Thyroid gland (tissue), 4 donors: ENCODE measurements at regions not wholly inside any gene's neighbourhood (a gene's known extent, or its start where the extent isn't known, plus 50 kb on each side); places are given as distances from the start of the nearest gene placed in this dataset.

Source experiments
- DNase-seq, 2 donors: peaks; one replicate each; pipeline ENCODE4 v3.0.0-alpha.2; 2019
- H3K27ac ChIP-seq, 3 donors: fragments of 200-600 bp; sonication (generic); 1 replicate in 2 of 3; 2 replicates in 1 of 3; pipeline ENCODE4 v1.5.1; 2016 to 2019; ENCODE audit warnings: mild to moderate bottlenecking in 1 of 3, moderate library complexity in 1 of 3
- H3K27me3 ChIP-seq: fragments of 200-600 bp; sonication (generic); one replicate; pipeline ENCODE4 v1.5.1; 2019
- H3K36me3 ChIP-seq, 2 donors: fragments of 200-600 bp; sonication (generic); one replicate each; pipeline ENCODE4 v1.5.1; 2016 to 2019
- H3K4me1 ChIP-seq, 2 donors: fragments of 200-600 bp; sonication (generic); one replicate each; pipeline ENCODE4 v1.5.1; 2017 to 2019
- H3K4me3 ChIP-seq, 3 donors: fragments of 200-600 bp; sonication (generic); replicated peaks in 1 of 3; 1 replicate in 2 of 3; 2 replicates in 1 of 3; pipeline ENCODE4 v1.5.1; 2016; ENCODE audit warnings: mild to moderate bottlenecking in 1 of 3
- H3K9me3 ChIP-seq: fragments of 200-600 bp; sonication (generic); one replicate; pipeline ENCODE4 v1.5.1; 2017
- CTCF ChIP-seq, 6 experiments: fragments of 200-600 bp in 3 of 6; fragments of 450-650 bp in 3 of 6; sonication (generic) in 3 of 6; IDR thresholded peaks; one replicate each; pipeline ENCODE4 v1.5.1; 2016 to 2019; ENCODE audit warnings: antibody characterized with exemption in 6 of 6, mild to moderate bottlenecking in 2 of 6, inconsistent platforms in 1 of 6, moderate library complexity in 1 of 6
- POLR2A ChIP-seq, 2 donors: fragments of 450-650 bp; IDR thresholded peaks; one replicate each; pipeline ENCODE4 v1.6.1; 2017; ENCODE audit warnings: antibody characterized with exemption in 2 of 2, mild to moderate bottlenecking in 2 of 2, moderate library complexity in 1 of 2
- WGBS, 2 donors: methylation state at CpG; one replicate each; pipeline ENCODE4 v1.1.5; 2017; 5-methylcytosine and 5-hydroxymethylcytosine counted together
- intact Hi-C: fragments of 100-400 bp; cut with DNase I; formaldehyde crosslinking; loops from one replicate; pipeline ENCODE4 v1.15.1; 2023

GRCh38 chr3:76501315-76501714, 538.6 kb upstream of the ROBO2 start:
- no peak overlapping the region for H3K4me3 ChIP-seq
- no peaks in the 10 kb centered on the region for H3K27me3 ChIP-seq
- H3K9me3 ChIP-seq, result no peaks in the 10 kb centered on the region
- H3K4me1 ChIP-seq, result no peaks in the 10 kb centered on the region
- H3K36me3 ChIP-seq, result no peaks in the 10 kb centered on the region
- no peak for DNase-seq
- no peak for TF ChIP-seq POLR2A (IDR thresholded peaks at IDR 0.05)
- TF ChIP-seq CTCF (IDR thresholded peaks at IDR 0.05), result no peak
- intact Hi-C loops, result no loop called here
- WGBS, 2 donors, result 66 to 73% methylated on average over 1 of the region's 1 CpG
- no peak overlapping the region for H3K27ac ChIP-seq

- intact Hi-C loops, result no loop called here
- TF ChIP-seq CTCF (IDR thresholded peaks at IDR 0.05) (no peak), POLR2A (IDR thresholded peaks at IDR 0.05) (no peak)
- Histone ChIP-seq H3K9me3 (no peaks in the 10 kb centered on the region), H3K4me3 (no peak overlapping the region), H3K36me3 (no peaks in the 10 kb centered on the region), H3K4me1 (no peaks in the 10 kb centered on the region), H3K27ac (no peak overlapping the region), H3K27me3 (no peaks in the 10 kb centered on the region)
- no peak for DNase-seq
Measured at GRCh38 chr3:76502076-76502475, 537.8 kb upstream of the ROBO2 start.

DNA sequence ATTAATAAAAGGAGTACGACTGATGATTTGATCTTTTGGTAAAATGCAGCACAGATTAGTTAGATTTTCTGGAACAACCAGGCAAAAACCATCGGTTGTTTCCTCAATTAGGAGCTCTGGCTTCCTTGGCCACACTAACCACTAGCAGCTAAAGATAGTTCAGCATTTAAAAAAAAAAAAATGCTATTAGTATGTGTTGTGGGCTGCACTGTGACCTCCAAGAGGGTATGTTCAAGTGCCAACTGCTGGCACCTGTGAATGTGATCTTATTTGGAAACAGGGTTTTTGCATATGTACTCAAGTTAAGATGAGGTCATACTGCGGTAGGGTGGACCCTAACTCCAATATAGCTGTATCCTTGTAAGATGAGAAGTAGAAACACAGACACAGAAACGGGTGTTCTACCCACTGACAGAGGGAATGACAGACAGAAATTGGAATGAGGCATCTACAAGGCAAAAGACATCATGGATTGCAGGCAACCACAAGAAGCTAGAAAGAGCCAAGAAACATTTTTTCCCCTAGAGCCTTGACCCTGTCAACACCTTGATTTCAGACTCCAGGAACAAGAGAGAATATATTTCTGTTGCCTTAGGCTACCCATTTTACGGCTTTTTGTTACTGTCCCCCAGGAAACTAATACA, 534.6 kb upstream of the ROBO2 start:
- intact Hi-C loops, result no loop called here
- H3K9me3 ChIP-seq, result no peaks in the 10 kb centered on the region
- no peak overlapping the region for H3K4me3 ChIP-seq
- no peaks in the 10 kb centered on the region for H3K36me3 ChIP-seq
- DNase-seq, result no peak
- H3K4me1 ChIP-seq, result no peaks in the 10 kb centered on the region
- no peak overlapping the region for H3K27ac ChIP-seq
- TF ChIP-seq CTCF (IDR thresholded peaks at IDR 0.05), result no peak
- no peak for TF ChIP-seq POLR2A (IDR thresholded peaks at IDR 0.05)
- H3K27me3 ChIP-seq, result no peaks in the 10 kb centered on the region
- WGBS, 2 donors, result 84 to 87% methylated on average over 5 of the region's 5 CpGs

- WGBS, 2 donors, result 36 to 38% methylated on average over 9 of the region's 9 CpGs
- intact Hi-C loops, result no loop called here
- DNase-seq, result peak; percentile 21 to 45
- no peaks in the 10 kb centered on the region for H3K36me3 ChIP-seq
- H3K27me3 ChIP-seq, result no peaks in the 10 kb centered on the region
- H3K4me1 ChIP-seq, result no peaks in the 10 kb centered on the region
- TF ChIP-seq CTCF (IDR thresholded peaks at IDR 0.05), result no peak
- TF ChIP-seq POLR2A (IDR thresholded peaks at IDR 0.05), result no peak
- no peak overlapping the region for H3K27ac ChIP-seq
- no peaks in the 10 kb centered on the region for H3K9me3 ChIP-seq
- H3K4me3 ChIP-seq, result no peak overlapping the region
Measured at GRCh38 chr3:76509179-76509830, 530.6 kb upstream of the ROBO2 start.

DNA sequence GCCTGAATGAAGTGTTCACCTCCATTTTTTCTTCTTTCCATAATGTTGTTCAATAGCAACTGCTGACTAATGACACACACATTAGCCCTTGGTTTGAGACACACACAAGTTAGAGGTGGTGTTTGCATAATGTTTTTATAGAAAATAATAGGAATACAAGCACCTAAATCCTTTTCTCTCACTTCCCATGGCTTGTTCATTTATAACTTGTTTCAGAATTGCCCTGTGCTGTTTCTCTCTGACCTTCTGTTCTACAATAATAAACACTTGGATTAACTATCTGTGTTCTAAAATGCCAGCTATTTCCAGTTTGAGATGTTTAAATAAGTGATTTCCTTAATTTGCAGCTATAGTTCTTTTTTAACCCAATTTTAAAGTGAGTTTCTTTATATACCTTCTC, 525.1 kb upstream of the ROBO2 start:
- no peak for TF ChIP-seq POLR2A (IDR thresholded peaks at IDR 0.05)
- TF ChIP-seq CTCF (IDR thresholded peaks at IDR 0.05), result no peak
- H3K27me3 ChIP-seq, result no peaks in the 10 kb centered on the region
- DNase-seq, result no peak
- H3K27ac ChIP-seq, result no peak overlapping the region
- H3K4me3 ChIP-seq, result no peak overlapping the region
- H3K4me1 ChIP-seq, result no peaks in the 10 kb centered on the region
- intact Hi-C loops, result no loop called here
- H3K36me3 ChIP-seq, result no peaks in the 10 kb centered on the region
- H3K9me3 ChIP-seq, result no peaks in the 10 kb centered on the region
